ENCODE measurements at regions not wholly inside any gene's neighbourhood (a gene's known extent, or its start where the extent isn't known, plus 50 kb on each side); places are given as distances from the start of the nearest gene placed in this dataset.

- DNase-seq, result no peak
These were observed 797.6 kb downstream of the ADGRL2 start for GRCh38 chr1:82598337-82598736.

GRCh38 chr1:82597649-82598048, 796.9 kb downstream of the ADGRL2 start:
- DNase-seq, result no peak

- DNase-seq, result no peak
These were observed 796.4 kb downstream of the ADGRL2 start for GRCh38 chr1:82597141-82597540.

GRCh38 chr1:82593561-82593960, 792.8 kb downstream of the ADGRL2 start:
- no peak for DNase-seq

GRCh38 chr1:82589588-82589987, 788.9 kb downstream of the ADGRL2 start:
- no peak for DNase-seq

- DNase-seq, result no peak
These were observed 786.6 kb downstream of the ADGRL2 start for GRCh38 chr1:82587371-82587770.

GRCh38 chr1:82586473-82586872, 785.7 kb downstream of the ADGRL2 start:
- DNase-seq, result no peak

- DNase-seq, result no peak
These were observed 781.6 kb downstream of the ADGRL2 start for GRCh38 chr1:82582347-82582746.

- DNase-seq, result no peak
These were observed 777.5 kb downstream of the ADGRL2 start for GRCh38 chr1:82578086-82578726.

- no peak for DNase-seq
These were observed 766.6 kb downstream of the ADGRL2 start for GRCh38 chr1:82567348-82567747.

- DNase-seq, result no peak
These were observed 764.8 kb downstream of the ADGRL2 start for GRCh38 chr1:82565546-82565945.

- no peak for DNase-seq
These were observed 764.4 kb downstream of the ADGRL2 start for GRCh38 chr1:82565146-82565545.

GRCh38 chr1:82564333-82564732, 763.6 kb downstream of the ADGRL2 start:
- DNase-seq, result no peak

- no peak for DNase-seq
These were observed 761.7 kb downstream of the ADGRL2 start for GRCh38 chr1:82562448-82562847.

- DNase-seq, result no peak
These were observed 759.8 kb downstream of the ADGRL2 start for GRCh38 chr1:82560566-82560965.

- DNase-seq, result no peak
These were observed 754.8 kb downstream of the ADGRL2 start for GRCh38 chr1:82555501-82555900.

GRCh38 chr1:82549841-82550240, 749.1 kb downstream of the ADGRL2 start:
- DNase-seq, result no peak

GRCh38 chr1:82542766-82543165, 742.0 kb downstream of the ADGRL2 start:
- DNase-seq, result no peak

GRCh38 chr1:82542141-82542540, 741.4 kb downstream of the ADGRL2 start:
- no peak for DNase-seq

- DNase-seq, result no peak
These were observed 739.3 kb downstream of the ADGRL2 start for GRCh38 chr1:82540006-82540405.

- no peak for DNase-seq
These were observed 738.1 kb downstream of the ADGRL2 start for GRCh38 chr1:82538876-82539275.

GRCh38 chr1:82534996-82535395, 734.3 kb downstream of the ADGRL2 start:
- DNase-seq, result no peak

- no peak for DNase-seq
These were observed 724.6 kb downstream of the ADGRL2 start for GRCh38 chr1:82525378-82525777.

GRCh38 chr1:82520611-82521010, 719.9 kb downstream of the ADGRL2 start:
- no peak for DNase-seq

GRCh38 chr1:82517586-82517985, 716.9 kb downstream of the ADGRL2 start:
- DNase-seq, result no peak

GRCh38 chr1:82515650-82516049, 714.9 kb downstream of the ADGRL2 start:
- no peak for DNase-seq

Measured in CD4-positive, alpha-beta T cell treated with Interferon gamma for 1 hour (primary cell).